ENCODE measurements at regions not wholly inside any gene's neighbourhood (a gene's known extent, or its start where the extent isn't known, plus 50 kb on each side); places are given as distances from the start of the nearest gene placed in this dataset.

DNA sequence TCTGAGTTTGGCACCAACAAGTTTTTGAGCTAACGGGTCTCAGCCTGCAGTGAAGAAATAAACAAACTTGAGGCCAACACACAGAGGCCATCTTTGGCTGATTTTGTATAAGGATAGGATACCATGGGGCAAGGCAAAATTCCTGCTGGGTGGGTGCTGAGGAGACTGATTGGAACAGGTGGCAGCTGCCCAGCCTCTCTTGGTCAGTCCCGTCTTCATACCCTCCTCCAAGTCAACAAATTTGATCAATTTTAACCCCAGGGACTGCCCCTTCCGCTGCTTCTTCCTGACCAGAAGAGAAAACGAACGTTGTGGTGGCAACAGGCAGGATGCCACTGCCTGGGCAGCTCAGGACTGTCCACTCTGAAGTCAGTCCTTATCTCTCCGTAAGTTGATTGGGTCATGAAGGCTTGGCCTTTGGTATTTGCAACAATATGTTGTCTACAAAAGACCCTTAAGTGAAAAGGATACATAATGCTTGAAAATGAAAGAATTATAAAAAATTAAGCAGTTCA, 139.3 kb downstream of the SPP2 start:
- DNase-seq (ENCODE audit: low read depth): no peak

DNA sequence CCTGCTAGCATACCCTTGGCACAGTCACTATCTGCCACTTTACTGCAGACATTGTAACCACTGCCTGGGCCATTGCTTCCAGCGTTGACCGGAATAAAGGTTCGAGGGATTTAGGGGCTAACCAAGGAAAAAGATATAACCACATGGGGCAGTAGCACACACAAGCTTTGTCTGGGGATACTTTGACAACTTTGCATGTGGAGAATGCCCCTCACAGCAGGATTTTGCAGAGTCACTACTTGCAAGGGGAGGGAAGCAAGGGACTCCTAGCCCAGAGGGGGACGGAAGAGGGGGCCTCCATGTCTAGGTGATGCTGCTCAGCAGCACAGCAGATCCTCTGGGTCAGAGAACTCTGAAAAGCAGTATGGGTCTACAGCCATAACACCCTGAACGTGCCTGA, 138.7 kb downstream of the SPP2 start:
- no peak for DNase-seq (ENCODE audit: low read depth)

DNA sequence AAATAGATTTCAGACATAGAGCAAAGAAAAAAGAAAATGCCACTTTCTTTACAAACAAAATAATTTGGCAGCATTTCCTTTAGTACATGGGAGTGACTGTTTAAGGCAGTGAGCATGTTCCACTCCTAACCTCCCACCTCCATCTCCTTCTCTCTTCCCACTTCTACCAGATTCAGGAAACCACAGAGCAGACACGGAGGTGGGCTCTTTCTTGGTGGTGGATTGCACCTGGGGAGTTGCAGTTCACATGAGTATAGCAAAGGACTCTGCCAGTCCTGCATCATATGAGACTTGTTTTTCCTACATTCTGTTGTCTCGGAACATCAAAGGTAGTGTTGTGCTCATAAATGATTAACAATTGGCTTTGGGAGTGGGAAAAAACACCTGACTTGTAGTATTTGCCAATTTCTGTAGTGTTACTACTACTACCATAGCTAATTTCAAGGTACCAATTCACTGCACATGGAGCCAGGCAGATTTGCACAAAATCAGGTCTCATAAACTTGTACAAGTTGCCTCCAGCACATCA, 137.2 kb downstream of the SPP2 start:
- no peak for DNase-seq (ENCODE audit: low read depth)

DNA sequence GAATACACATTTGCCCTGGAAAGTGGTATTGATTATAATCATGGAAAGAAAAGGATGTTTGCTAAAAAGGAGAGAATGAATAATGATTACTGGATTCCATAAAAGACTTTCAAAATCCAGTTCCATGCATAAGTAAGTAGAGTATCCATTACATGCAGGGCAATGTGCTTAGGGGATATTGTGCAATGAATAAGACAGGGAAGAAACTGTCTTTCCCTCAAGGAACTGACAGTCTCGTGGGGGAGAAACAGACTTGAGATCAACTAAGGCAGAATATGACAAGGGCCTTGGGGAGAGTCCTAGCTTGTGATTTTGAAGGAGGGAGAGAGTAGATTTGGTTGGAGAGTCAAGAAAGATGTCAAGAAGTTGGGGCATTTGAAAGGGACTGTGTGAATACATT, 130.6 kb downstream of the SPP2 start:
- DNase-seq (ENCODE audit: low read depth): no peak

DNA sequence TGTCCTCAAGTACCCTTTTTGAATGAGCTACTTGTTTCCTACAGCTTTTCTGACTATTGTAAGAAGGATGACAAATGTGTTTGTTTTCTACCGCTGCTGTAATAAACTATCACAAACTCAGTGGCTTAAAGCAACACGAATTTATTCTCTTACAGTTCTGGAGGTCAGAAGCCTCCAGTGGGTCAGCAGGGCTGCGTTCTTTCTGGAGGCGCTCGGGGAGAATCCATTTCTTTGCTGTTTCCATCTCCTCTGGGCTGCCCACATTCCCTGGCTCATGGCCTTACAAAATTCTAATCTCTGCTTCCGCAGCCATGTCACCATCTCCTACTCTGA, 128.5 kb downstream of the SPP2 start:
- no peak for DNase-seq (ENCODE audit: low read depth)

DNA sequence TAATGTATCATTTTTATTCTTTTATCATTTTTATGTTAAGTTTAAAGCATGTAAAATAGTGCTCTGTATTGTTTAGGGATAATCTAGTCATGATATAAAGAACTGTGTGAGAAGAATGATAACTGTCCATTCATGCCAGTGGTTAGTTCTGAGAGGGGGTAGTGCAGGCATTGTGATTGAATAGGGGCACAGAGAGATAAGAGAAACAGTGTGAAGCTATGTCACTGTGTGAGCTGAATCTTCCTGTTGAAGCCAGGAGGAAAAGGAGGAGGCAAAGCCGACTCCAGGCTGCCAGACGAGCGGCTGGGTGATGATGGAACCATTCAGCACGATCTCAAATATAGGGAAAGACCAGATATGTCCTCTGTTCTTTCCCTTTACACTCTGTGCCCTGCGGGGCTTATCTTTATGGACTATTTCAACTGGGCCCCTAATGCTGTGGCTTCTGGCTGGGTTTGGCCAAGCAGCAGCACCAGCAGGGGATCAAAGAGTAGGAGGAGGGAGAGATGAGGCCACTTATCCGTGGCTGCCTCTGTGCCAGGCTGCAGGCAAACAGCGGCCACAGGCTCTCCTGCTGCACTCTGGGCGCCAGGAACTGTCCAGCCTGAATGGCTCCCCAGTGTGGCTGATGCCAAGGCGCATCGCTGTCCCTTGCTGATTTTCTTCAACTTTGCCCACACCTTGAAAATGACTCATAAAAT, 128.0 kb downstream of the SPP2 start:
- peak; percentile 14 for DNase-seq (ENCODE audit: low read depth)

DNA sequence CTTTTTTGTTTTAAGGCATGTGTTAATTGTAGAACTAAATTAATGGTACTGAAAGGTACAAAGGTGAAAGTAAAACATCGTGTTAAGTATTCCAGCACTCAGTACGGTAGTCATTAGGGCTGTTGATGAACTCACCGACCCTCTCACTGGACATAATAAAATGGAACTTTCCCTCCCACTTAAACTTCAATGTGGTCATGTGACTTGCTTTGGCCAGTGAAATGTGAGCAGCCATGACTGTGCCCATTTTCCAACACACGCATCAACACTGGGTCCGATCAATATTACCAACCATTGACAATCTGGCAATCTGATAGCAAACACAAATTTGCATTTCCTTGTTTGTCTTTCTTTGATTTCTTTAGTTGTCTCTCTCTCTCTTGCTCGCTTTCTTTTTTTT, 125.1 kb downstream of the SPP2 start:
- DNase-seq (ENCODE audit: low read depth): no peak

DNA sequence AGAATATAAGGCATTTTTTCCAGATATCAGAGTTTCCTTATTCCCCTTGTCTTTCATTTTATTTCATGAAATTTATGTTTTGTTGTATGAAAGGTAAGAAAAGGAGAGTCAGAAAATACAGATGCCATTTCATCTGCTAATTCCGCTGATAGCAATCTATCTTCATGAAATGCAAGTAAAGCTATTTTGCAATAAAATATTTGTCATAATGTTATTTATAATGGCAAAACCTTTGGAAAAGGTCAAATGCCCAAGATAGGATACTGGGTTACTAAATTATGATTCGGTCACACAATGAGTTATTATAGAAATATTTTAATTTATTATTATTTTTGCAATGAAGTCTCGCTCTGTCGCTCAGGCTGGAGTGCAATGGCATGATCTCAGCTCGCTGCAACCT, 124.2 kb downstream of the SPP2 start:
- no peak for DNase-seq (ENCODE audit: low read depth)

DNA sequence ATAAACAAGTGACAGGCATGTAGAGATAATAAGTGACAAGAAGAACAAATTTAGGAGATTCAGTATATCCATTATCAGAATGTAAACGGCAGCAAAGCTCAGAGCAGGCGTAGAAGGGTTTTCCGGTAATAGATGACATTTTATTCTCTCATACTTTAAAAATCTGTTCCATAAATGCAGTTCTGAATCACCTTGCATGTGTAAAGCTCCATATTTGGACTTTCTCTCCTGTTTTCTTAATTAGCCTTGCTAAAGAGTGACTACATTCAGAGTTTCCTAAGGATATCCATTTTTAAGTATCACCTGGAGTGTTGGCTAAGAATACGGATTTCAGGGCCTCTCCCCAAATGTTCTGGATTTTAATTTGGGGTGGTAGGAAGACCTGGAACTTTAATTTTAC, 122.0 kb downstream of the SPP2 start:
- DNase-seq (ENCODE audit: low read depth): no peak

DNA sequence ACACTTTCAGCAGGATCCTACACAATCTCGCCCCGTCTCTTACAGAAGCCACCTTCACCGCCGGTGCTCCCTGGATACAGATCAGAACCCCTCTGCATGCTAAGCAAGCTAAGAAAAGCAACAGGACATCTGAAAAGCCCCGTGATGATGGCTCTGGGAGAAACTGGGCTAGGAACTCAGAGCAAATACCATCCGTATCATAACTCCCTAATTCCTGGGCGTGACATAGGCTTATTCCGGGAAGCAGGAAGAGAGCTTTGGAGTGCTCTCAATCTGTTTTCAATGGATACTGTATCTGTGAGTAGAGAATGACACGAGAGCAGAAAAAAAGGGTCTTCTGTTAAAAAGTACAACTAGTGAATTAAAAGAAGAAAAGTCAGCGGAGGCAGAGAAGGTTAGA, 121.6 kb downstream of the SPP2 start:
- DNase-seq (ENCODE audit: low read depth): no peak

DNA sequence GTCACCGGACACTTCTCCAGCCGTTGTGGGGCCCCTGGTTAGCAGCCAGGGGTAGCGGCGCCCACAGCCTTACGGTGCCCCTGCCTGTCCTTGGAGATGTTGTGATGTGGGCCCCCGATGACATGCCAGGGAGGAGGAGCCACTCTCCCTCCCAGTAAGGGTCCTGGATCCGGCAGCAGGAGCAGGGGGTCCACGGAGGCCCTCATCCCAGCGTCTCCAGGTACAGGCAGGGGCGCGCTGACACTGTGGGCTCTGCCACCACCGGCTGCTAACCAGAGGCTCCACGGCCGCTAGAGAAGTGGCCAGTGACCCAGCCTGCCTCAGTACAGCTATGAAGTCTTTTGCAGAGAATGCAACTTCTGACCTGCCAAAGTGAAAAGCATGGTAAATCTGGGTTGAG, 121.2 kb downstream of the SPP2 start:
- no peak for DNase-seq (ENCODE audit: low read depth)

DNA sequence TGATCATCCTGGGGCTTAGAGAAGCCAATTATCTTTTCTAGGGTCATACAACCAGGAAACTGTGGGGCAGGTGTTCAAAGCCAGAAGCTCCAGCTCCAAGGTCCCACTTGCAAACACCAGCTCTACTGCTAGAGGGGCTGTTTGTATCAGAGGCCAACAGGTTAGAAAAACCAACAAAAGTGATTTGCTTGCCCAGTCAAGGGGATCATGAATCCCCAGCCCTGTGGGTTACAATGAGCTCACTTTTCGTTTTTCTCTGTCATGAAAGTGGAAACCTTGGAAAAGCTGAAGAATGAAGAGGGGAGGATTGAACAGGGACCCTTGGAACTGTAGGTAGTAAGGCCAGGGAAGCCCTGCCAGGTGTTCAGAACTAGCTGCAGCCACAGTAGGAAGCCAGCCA, 119.2 kb downstream of the SPP2 start:
- DNase-seq (ENCODE audit: low read depth): no peak

DNA sequence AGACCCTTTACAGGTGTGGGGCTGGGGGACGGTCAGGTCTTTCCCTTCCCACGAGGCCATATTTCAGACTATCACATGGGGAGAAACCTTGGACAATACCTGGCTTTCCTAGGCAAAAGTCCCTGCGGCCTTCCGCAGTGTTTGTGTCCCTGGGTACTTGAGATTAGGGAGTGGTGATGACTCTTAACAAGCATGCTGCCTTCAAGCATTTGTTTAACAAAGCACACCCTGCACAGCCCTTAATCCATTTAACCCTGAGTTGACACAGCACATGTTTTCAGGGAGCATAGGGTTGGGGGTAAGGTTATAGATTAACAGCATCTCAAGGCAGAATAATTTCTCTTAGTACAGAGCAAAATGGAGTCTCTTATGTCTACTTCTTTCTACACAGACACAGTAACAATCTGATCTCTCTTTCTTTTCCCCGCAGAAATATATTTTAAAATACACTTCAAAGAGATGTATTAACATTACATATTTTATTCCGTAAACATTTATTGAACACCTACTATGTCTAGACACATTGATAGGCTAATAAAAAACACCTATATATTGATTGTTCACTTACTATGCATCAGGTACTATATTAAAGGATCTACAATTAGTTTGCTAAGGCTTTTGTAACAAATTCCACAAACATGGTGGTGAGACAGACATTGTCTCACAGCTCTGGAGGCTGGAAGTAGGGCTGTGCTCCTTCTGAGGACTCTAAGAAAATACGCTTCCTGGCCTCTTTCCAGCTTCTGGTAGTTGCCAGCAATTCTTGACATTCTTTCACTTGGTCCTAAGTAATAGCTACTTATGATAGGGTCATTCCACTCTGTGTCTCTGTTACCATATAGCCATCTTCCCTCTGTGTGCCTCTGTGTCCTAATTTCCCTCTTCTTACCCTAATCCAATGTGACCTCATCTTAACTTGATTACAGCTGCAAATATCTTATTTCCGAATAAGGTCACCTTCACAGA, 118.4 kb downstream of the SPP2 start:
- DNase-seq (ENCODE audit: low read depth): peak; percentile 88

DNA sequence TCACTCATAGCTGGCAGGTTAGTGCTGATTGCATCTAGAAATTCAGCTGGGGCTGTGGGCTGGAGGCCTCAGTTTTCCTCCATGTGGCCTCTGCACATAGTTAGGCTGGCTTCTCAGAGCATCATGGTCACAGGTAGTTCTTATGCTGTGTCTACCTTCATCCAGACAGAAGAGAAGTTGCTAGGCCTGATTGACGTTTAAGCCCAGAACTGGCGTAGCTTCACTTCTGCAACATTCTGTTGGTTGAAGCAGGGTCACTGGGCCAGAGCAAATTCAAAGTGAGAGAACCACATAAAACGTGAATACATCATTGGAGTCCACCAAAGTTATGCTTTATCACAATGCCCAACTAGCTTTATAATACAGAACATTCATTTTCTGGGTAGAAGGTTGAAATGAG, 116.0 kb downstream of the SPP2 start:
- DNase-seq (ENCODE audit: low read depth): no peak

DNA sequence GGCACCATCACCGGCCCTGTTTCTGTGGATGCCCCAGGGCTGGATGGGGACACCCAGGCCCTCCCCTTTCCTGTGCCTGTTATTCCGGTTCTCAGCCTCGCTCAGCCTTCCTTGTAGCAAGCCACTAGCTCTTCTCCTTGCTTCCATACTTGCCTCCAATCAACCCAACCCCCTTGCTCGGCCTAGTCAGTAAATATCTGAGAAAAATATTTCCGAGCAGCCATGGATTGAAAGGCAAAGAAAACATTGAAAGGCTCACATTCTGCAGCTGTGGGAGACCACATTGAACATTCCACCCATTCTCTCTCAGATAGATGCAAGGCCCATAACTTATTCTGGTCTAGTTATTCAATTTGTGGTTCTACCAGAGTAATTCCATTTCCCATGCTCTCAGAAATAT, 114.9 kb downstream of the SPP2 start:
- DNase-seq (ENCODE audit: low read depth): peak; percentile 92

DNA sequence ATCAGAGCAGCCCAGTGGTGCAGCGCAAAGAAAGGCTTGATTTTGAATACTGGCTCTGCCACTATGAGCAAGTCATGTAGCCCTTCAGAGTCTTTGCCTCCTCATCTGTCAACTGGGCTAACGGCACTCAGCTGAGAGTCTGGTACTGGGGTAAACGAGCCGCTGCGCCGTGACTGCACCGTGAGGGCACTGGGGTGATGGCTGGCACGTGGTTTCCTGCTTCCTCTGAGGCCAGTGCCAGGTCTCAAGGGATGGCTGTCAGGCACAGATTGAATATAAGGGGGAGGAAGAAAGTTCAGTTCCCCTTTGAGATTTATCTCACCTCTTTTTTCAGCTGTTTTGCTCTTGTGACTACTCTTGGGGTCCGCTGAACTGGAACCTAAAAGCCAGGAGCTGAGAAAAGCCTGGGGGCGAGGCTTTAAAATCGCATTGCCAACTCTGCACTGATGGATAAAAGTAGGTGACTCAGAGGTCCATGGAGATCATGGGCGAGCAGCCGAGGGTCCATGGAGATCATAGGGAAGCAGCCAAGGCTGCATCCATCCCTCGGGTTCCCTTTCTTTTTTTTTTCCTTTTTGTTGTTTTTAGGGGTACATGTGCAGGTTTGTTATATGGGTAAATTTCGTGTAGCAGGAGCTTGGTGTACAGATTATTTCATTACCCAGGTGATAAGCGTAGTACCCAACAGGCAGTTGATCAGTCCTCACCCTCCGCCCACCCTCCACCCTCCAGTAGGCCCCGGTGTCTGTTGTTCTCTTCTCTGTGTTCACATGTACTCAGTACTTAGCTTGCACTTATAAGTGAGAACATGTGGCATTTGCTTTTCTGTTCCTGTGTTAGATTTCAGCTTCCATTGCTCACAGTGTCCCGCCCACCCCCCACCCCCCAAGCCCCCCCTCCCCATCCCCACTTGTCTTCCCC, 114.3 kb downstream of the SPP2 start:
- DNase-seq (ENCODE audit: low read depth): no peak

DNA sequence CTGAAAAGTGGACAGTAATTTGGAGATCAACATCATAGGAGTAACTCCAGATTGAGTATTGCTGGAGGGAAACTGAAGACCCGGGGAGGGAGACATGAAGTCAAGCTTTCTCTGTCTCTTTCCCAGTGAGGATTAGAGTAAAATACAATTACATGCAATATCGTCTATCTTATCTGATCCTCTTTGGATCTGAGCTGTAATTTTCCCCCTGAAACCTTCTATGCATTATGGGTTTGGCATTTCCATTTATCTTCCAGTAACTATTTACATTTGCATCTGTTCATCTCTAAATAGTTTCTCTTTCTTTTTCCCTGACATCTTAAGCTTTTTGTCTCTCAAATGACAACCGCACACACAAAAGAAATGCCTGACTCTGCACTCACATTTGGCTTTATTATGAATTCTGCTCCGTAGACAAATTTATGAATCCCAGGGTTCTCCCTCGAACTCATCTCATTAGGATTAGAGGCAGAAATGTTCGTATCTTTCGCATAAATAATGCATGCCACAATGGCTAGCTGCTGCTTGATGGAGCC, 113.1 kb downstream of the SPP2 start:
- DNase-seq (ENCODE audit: low read depth): no peak

DNA sequence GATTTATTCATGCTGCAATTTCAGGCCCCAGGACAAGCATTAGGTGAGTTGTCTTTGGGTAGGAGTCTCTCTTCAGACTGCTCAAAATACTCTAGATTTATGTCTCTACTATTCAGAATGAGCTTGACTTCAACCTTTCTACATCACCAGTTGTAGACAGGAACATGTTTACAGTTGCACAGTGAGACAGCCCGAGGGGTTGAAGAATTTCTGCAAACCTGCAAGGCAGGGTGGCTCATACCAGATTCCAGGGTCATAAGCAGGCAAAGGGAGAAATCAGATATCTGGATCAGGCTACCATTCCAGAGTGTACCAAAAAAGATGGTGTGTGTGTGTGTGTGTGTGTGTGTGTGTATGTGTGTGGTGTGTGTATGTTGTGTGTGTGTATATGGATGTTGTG, 112.4 kb downstream of the SPP2 start:
- DNase-seq (ENCODE audit: low read depth): no peak

DNA sequence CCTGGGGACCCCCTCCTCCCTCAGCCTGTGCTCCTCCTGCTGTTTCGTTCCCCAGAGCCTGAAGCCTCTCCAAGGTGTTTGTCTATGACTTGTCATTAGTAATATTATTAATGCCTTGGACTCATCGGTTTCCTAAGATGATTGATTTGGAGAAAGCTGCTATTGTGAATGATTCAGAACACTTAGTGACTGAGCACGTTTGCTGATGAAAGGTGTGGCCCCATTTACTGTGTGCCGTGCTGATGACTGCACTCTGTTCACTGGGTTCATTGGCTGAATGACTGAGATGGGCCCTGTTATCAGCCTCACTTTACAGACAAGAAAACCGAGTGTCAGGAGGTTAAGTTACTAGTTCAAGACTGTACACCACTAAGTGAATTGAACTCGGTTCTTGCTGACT, 111.4 kb downstream of the SPP2 start:
- no peak for DNase-seq (ENCODE audit: low read depth)

DNA sequence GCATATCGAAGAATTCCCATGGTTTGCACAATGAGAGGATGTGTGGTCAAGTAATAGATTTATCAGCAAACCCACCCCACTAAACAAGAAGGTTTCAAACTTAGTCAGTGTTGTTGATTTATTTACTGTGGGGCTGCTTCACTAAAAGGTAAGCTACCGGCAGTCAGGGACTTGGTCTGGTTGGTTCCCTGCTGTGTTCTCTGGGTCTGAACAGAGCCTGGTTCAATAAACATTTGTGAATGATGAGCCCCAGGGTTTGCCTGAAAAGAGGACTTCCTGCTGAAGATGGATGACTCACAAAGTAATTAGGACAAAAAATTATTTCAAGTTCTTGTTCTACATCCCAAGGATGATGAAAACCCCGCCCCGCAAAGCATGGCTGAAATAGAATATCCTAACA, 108.3 kb downstream of the SPP2 start:
- peak; percentile 36 for DNase-seq (ENCODE audit: low read depth)

DNA sequence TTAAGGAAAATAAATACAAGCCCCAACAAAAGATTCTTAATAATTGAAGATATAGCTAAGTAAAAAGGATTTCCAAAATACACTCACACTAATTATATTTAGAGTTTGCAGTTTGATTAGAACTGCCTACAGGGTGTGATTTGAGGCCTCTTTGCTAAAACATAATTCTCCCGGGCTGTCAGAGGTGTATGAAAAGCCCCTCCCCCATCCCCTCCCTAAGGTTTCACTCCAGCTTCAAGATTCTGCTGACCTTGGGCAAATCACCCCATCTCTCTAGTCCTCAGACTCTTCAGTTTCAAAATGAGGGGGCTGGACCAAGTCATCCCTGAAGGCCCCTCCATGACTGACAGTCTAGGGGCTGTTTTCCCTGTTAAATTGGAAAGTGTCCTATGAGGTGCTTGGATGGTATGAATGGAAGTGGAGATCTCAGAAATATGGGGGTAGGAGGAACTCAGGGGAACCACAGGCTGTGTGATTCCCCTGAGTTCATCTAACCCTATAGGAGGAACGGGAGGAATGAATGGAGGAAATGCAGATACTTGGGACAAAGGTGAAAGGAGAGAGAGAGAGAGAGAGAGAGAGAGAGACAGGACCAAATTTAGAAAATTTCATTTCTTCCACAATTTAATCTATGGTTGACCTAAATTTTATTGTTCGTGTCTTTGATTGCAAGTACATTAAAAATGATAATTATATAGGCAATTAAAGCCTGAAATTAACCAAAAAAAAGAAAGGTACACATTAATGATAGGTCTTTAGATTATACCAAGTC, 107.5 kb downstream of the SPP2 start:
- no peak for DNase-seq (ENCODE audit: low read depth)

All from iris pigment epithelial cell (primary cell).